ENCODE measurements at regions not wholly inside any gene's neighbourhood (a gene's known extent, or its start where the extent isn't known, plus 50 kb on each side); places are given as distances from the start of the nearest gene placed in this dataset.
A peak's percentile ranks its signal among the peaks of the same experiment; 100 is the strongest.

GRCh38 chr13:78862446-78862845, 203.5 kb upstream of the OBI1 start:
- no peak for DNase-seq

GRCh38 chr13:78852709-78853108, 193.8 kb upstream of the OBI1 start:
- no peak for DNase-seq

- no peak for DNase-seq
Observed at GRCh38 chr13:78845656-78846365, 186.9 kb upstream of the OBI1 start.

GRCh38 chr13:78844106-78844505, 185.2 kb upstream of the OBI1 start:
- no peak for DNase-seq

GRCh38 chr13:78841358-78841963, 182.5 kb upstream of the OBI1 start:
- DNase-seq, result no peak

GRCh38 chr13:78836238-78836784, 177.4 kb upstream of the OBI1 start:
- no peak for DNase-seq

GRCh38 chr13:78832461-78832860, 173.5 kb upstream of the OBI1 start:
- DNase-seq, result no peak

GRCh38 chr13:78830508-78830907, 171.6 kb upstream of the OBI1 start:
- DNase-seq, result no peak

GRCh38 chr13:78829821-78830220, 170.9 kb upstream of the OBI1 start:
- no peak for DNase-seq

- no peak for DNase-seq
Observed at GRCh38 chr13:78827471-78827870, 168.5 kb upstream of the OBI1 start.

- no peak for DNase-seq
Observed at GRCh38 chr13:78826936-78827335, 168.0 kb upstream of the OBI1 start.

- no peak for DNase-seq
Observed at GRCh38 chr13:78826312-78826711, 167.4 kb upstream of the OBI1 start.

GRCh38 chr13:78820541-78820940, 161.6 kb upstream of the OBI1 start:
- DNase-seq, result no peak

GRCh38 chr13:78816592-78816991, 157.6 kb upstream of the OBI1 start:
- DNase-seq, result no peak

GRCh38 chr13:78816154-78816553, 157.2 kb upstream of the OBI1 start:
- no peak for DNase-seq

- DNase-seq, result peak; percentile 26
Observed at GRCh38 chr13:78806457-78806856, 147.5 kb upstream of the OBI1 start.

GRCh38 chr13:78802912-78803311, 144.0 kb upstream of the OBI1 start:
- DNase-seq, result no peak

GRCh38 chr13:78787190-78787589, 128.2 kb upstream of the OBI1 start:
- no peak for DNase-seq

- no peak for DNase-seq
Observed at GRCh38 chr13:78786459-78786858, 127.5 kb upstream of the OBI1 start.

GRCh38 chr13:78785764-78786163, 126.8 kb upstream of the OBI1 start:
- no peak for DNase-seq

- no peak for DNase-seq
Observed at GRCh38 chr13:78784014-78784750, 125.2 kb upstream of the OBI1 start.

GRCh38 chr13:78780708-78781107, 121.8 kb upstream of the OBI1 start:
- DNase-seq, result no peak

GRCh38 chr13:78779608-78780007, 120.7 kb upstream of the OBI1 start:
- DNase-seq, result no peak

- no peak for DNase-seq
Observed at GRCh38 chr13:78777976-78778375, 119.0 kb upstream of the OBI1 start.

All from dermis blood vessel endothelial cell (primary cell).